Hepatocyte (in vitro differentiated cells): ENCODE measurements at regions not wholly inside any gene's neighbourhood (a gene's known extent, or its start where the extent isn't known, plus 50 kb on each side); places are given as distances from the start of the nearest gene placed in this dataset.

Experiments
- DNase-seq: peaks from one replicate; pipeline ENCODE4 v3.0.0-alpha.2; 2016; ENCODE audit warnings: low spot score
- H2AFZ ChIP-seq: fragments of 200-600 bp; sonication (generic); 2 replicates; pipeline ENCODE4 v1.6.0; 2016; ENCODE audit warnings: antibody characterized with exemption, mild to moderate bottlenecking
- H3K27ac ChIP-seq: fragments of 200-600 bp; sonication (generic); 2 replicates; pipeline ENCODE4 v1.5.1; 2016; ENCODE audit warnings: mild to moderate bottlenecking
- H3K27me3 ChIP-seq: fragments of 200-600 bp; sonication (generic); 2 replicates; pipeline ENCODE4 v1.6.1; 2016
- H3K36me3 ChIP-seq: fragments of 200-600 bp; sonication (generic); replicated peaks from 2 replicates; pipeline ENCODE4 v1.5.1; 2016; ENCODE audit warnings: low read depth; ENCODE audit not compliant: insufficient read depth
- H3K4me1 ChIP-seq: fragments of 200-600 bp; sonication (generic); 2 replicates; pipeline ENCODE4 v1.5.1; 2016; ENCODE audit warnings: mild to moderate bottlenecking, moderate library complexity; ENCODE audit not compliant: insufficient read depth
- H3K4me2 ChIP-seq: fragments of 200-600 bp; sonication (generic); 2 replicates; pipeline ENCODE4 v1.6.0; 2016
- H3K4me3 ChIP-seq: fragments of 200-600 bp; sonication (generic); 2 replicates; pipeline ENCODE4 v1.5.1; 2016; ENCODE audit warnings: mild to moderate bottlenecking
- H3K79me2 ChIP-seq: fragments of 200-600 bp; sonication (generic); 2 replicates; pipeline ENCODE4 v1.6.0; 2017; ENCODE audit warnings: mild to moderate bottlenecking
- H3K9me2 ChIP-seq: fragments of 200-600 bp; sonication (generic); replicated peaks from 2 replicates; pipeline ENCODE4 v1.6.0; 2017; ENCODE audit warnings: mild to moderate bottlenecking; ENCODE audit not compliant: insufficient read depth
- H3K9me3 ChIP-seq: fragments of 200-600 bp; sonication (generic); 2 replicates; pipeline ENCODE4 v1.5.1; 2016; ENCODE audit warnings: low read depth, mild to moderate bottlenecking
- H4K20me1 ChIP-seq: fragments of 200-600 bp; sonication (generic); 2 replicates; pipeline ENCODE4 v1.6.0; 2016; ENCODE audit warnings: mild to moderate bottlenecking; ENCODE audit not compliant: insufficient read depth, poor library complexity, severe bottlenecking
- EZH2 ChIP-seq: fragments of 200-600 bp; sonication (generic); IDR thresholded peaks from 2 replicates; pipeline ENCODE4 v1.6.1; 2016; ENCODE audit warnings: antibody characterized with exemption, mild to moderate bottlenecking, borderline replicate concordance
- EZH2phosphoT487 ChIP-seq: fragments of 200-600 bp; sonication (generic); IDR thresholded peaks from one replicate; pipeline ENCODE4 v1.6.1; 2018; ENCODE audit warnings: antibody characterized with exemption, mild to moderate bottlenecking, low read depth, moderate library complexity; ENCODE audit not compliant: unreplicated experiment, severe bottlenecking
- WGBS: methylation state at CpG from one replicate; pipeline ENCODE4 v1.1.6; 2016; ENCODE audit warnings: low lambda C conversion rate; ENCODE audit errors: missing lambda C conversion rate; 5-methylcytosine and 5-hydroxymethylcytosine counted together
- TF ChIP-seq, protein P1 (sequence below): fragments of 200-600 bp; sonication (generic); IDR thresholded peaks from 2 replicates; pipeline ENCODE4 v1.5.1; 2016; ENCODE audit warnings: antibody characterized with exemption, mild to moderate bottlenecking; ENCODE audit not compliant: poor library complexity

- no peak for DNase-seq
- Histone ChIP-seq H3K4me2 (peak overlapping the region; percentile 63), H3K27me3 (no peaks in the 10 kb centered on the region), H3K79me2 (no peaks in the 10 kb centered on the region), H3K9me2 (no peaks in the 10 kb centered on the region), H3K9me3 (no peaks in the 10 kb centered on the region), H3K4me1 (peaks cover 22% of the 10 kb centered on the region), H2AFZ (no peak overlapping the region), H3K4me3 (no peak overlapping the region), H4K20me1 (no peaks in the 10 kb centered on the region), H3K36me3 (no peaks in the 10 kb centered on the region), H3K27ac (no peak overlapping the region)
- TF ChIP-seq EZH2phosphoT487 = no peak
- no peak for TF ChIP-seq EZH2
- TF ChIP-seq, protein P1, sequence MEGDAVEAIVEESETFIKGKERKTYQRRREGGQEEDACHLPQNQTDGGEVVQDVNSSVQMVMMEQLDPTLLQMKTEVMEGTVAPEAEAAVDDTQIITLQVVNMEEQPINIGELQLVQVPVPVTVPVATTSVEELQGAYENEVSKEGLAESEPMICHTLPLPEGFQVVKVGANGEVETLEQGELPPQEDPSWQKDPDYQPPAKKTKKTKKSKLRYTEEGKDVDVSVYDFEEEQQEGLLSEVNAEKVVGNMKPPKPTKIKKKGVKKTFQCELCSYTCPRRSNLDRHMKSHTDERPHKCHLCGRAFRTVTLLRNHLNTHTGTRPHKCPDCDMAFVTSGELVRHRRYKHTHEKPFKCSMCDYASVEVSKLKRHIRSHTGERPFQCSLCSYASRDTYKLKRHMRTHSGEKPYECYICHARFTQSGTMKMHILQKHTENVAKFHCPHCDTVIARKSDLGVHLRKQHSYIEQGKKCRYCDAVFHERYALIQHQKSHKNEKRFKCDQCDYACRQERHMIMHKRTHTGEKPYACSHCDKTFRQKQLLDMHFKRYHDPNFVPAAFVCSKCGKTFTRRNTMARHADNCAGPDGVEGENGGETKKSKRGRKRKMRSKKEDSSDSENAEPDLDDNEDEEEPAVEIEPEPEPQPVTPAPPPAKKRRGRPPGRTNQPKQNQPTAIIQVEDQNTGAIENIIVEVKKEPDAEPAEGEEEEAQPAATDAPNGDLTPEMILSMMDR = no peak
- 26% methylated on average over 5 of the region's 5 CpGs for WGBS
Observed at GRCh38 chr5:113692466-113692865, 179.0 kb downstream of the YTHDC2 start.

- H3K4me3 ChIP-seq = no peak overlapping the region
- DNase-seq = peak; percentile 19
- H3K9me3 ChIP-seq = no peaks in the 10 kb centered on the region
- no peaks in the 10 kb centered on the region for H4K20me1 ChIP-seq
- no peaks in the 10 kb centered on the region for H3K79me2 ChIP-seq
- H3K4me2 ChIP-seq = peak overlapping the region; percentile 63
- no peaks in the 10 kb centered on the region for H3K27me3 ChIP-seq
- H3K9me2 ChIP-seq = no peaks in the 10 kb centered on the region
- no peak overlapping the region for H2AFZ ChIP-seq
- peaks cover 22% of the 10 kb centered on the region for H3K4me1 ChIP-seq
- TF ChIP-seq, protein P1 = no peak
- TF ChIP-seq EZH2phosphoT487 = no peak
- no peak for TF ChIP-seq EZH2
- H3K36me3 ChIP-seq = no peaks in the 10 kb centered on the region
- whole genome bisulfite sequencing = 14% methylated on average over 15 of the region's 15 CpGs
- no peak overlapping the region for H3K27ac ChIP-seq
Observed at GRCh38 chr5:113692891-113693457, 179.5 kb downstream of the YTHDC2 start.

- no peaks in the 10 kb centered on the region for H3K9me3 ChIP-seq
- TF ChIP-seq, protein P1 = no peak
- TF ChIP-seq EZH2 (no peak), EZH2phosphoT487 (no peak)
- peak; percentile 18 for DNase-seq
- H3K4me2 ChIP-seq = peak overlapping the region; percentile 63
- peak overlapping the region; percentile 30 for H3K27ac ChIP-seq
- no peaks in the 10 kb centered on the region for H3K36me3 ChIP-seq
- WGBS = 20% methylated on average over 4 of the region's 4 CpGs
- H3K4me3 ChIP-seq = no peak overlapping the region
- H3K4me1 ChIP-seq = peaks cover 22% of the 10 kb centered on the region
- no peaks in the 10 kb centered on the region for H3K79me2 ChIP-seq
- H4K20me1 ChIP-seq = no peaks in the 10 kb centered on the region
- no peaks in the 10 kb centered on the region for H3K27me3 ChIP-seq
- no peak overlapping the region for H2AFZ ChIP-seq
- H3K9me2 ChIP-seq = no peaks in the 10 kb centered on the region
Observed at GRCh38 chr5:113693701-113694100, 180.2 kb downstream of the YTHDC2 start.
